Peyer's patch (tissue), 4 donors: ENCODE measurements at regions not wholly inside any gene's neighbourhood (a gene's known extent, or its start where the extent isn't known, plus 50 kb on each side); places are given as distances from the start of the nearest gene placed in this dataset.

ENCODE experiments used
- DNase-seq, 3 donors: peaks; one replicate each; pipeline ENCODE4 v3.0.0-alpha.2; 2017 to 2019
- H3K27ac ChIP-seq, 4 donors: fragments of 200-600 bp; sonication (generic); one replicate each; pipeline ENCODE4 v1.5.1; 2016 to 2019
- H3K27me3 ChIP-seq, 2 donors: fragments of 200-600 bp; sonication (generic); one replicate each; pipeline ENCODE4 v1.5.1; 2019
- H3K36me3 ChIP-seq, 3 donors: fragments of 200-600 bp; sonication (generic); one replicate each; pipeline ENCODE4 v1.5.1; 2016 to 2019
- H3K4me1 ChIP-seq, 4 donors: fragments of 200-600 bp; sonication (generic); one replicate each; pipeline ENCODE4 v1.5.1; 2016 to 2019
- H3K4me3 ChIP-seq, 4 donors: fragments of 200-600 bp; sonication (generic); 1 replicate in 3 of 4; 2 replicates in 1 of 4; pipeline ENCODE4 v1.5.1; 2016 to 2019; ENCODE audit warnings: mild to moderate bottlenecking in 1 of 4
- H3K9me3 ChIP-seq, 4 donors: fragments of 200-600 bp; sonication (generic); one replicate each; pipeline ENCODE4 v1.5.1; 2016 to 2019; ENCODE audit warnings: mild to moderate bottlenecking in 1 of 4
- CTCF ChIP-seq, 6 experiments: fragments of 450-650 bp in 4 of 6; fragments of 200-600 bp in 2 of 6; sonication (generic) in 1 of 6; IDR thresholded peaks; one replicate each; pipeline ENCODE4 v1.5.1; 2017 to 2019; ENCODE audit warnings: antibody characterized with exemption in 6 of 6, mild to moderate bottlenecking in 3 of 6, moderate library complexity in 1 of 6
- POLR2A ChIP-seq, 2 donors: fragments of 450-650 bp; IDR thresholded peaks; one replicate each; pipeline ENCODE4 v1.5.1; 2017; ENCODE audit warnings: antibody characterized with exemption in 2 of 2, mild to moderate bottlenecking in 2 of 2, moderate library complexity in 2 of 2

GRCh38 chr12:130088504-130088903 lies 73.8 kb upstream of the FZD10 start:
- Histone ChIP-seq H3K36me3 (no peaks in the 10 kb centered on the region), H3K4me3 (no peak overlapping the region), H3K27me3 (no peaks in the 10 kb centered on the region), H3K4me1 (no peaks in the 10 kb centered on the region), H3K27ac (no peak overlapping the region), H3K9me3 (no peaks in the 10 kb centered on the region)
- no peak for TF ChIP-seq POLR2A (IDR thresholded peaks at IDR 0.05)
- TF ChIP-seq CTCF (IDR thresholded peaks at IDR 0.05) = no peak
- no peak for DNase-seq

GRCh38 chr12:130090542-130090941 lies 71.7 kb upstream of the FZD10 start:
- no peaks in the 10 kb centered on the region for H3K36me3 ChIP-seq
- H3K27ac ChIP-seq = no peak overlapping the region
- H3K27me3 ChIP-seq = no peaks in the 10 kb centered on the region
- H3K9me3 ChIP-seq = no peaks in the 10 kb centered on the region
- no peak overlapping the region for H3K4me3 ChIP-seq
- H3K4me1 ChIP-seq = no peaks in the 10 kb centered on the region
- no peak for DNase-seq
- TF ChIP-seq POLR2A (IDR thresholded peaks at IDR 0.05) (no peak), CTCF (IDR thresholded peaks at IDR 0.05) (no peak)

GRCh38 chr12:130093380-130093779 lies 68.9 kb upstream of the FZD10 start:
- Histone ChIP-seq H3K27me3 (no peaks in the 10 kb centered on the region), H3K9me3 (no peaks in the 10 kb centered on the region), H3K36me3 (no peaks in the 10 kb centered on the region), H3K27ac (no peak overlapping the region), H3K4me1 (no peaks in the 10 kb centered on the region), H3K4me3 (no peak overlapping the region)
- no peak for DNase-seq
- no peak for TF ChIP-seq CTCF (IDR thresholded peaks at IDR 0.05)
- TF ChIP-seq POLR2A (IDR thresholded peaks at IDR 0.05) = no peak

- Histone ChIP-seq H3K27me3 (no peaks in the 10 kb centered on the region), H3K27ac (no peak overlapping the region), H3K4me1 (no peaks in the 10 kb centered on the region), H3K4me3 (no peak overlapping the region), H3K9me3 (no peaks in the 10 kb centered on the region), H3K36me3 (no peaks in the 10 kb centered on the region)
- no peak for DNase-seq
- TF ChIP-seq CTCF (IDR thresholded peaks at IDR 0.05) = no peak
These were observed 64.9 kb upstream of the FZD10 start for GRCh38 chr12:130097342-130097741.

- Histone ChIP-seq H3K4me3 (no peak overlapping the region), H3K9me3 (no peaks in the 10 kb centered on the region), H3K36me3 (no peaks in the 10 kb centered on the region), H3K27ac (no peak overlapping the region), H3K27me3 (no peaks in the 10 kb centered on the region), H3K4me1 (no peaks in the 10 kb centered on the region)
- DNase-seq = no peak
- TF ChIP-seq CTCF (IDR thresholded peaks at IDR 0.05) = no peak
- no peak for TF ChIP-seq POLR2A (IDR thresholded peaks at IDR 0.05)
These were observed 64.4 kb upstream of the FZD10 start for GRCh38 chr12:130097798-130098255.

GRCh38 chr12:130098301-130099005 lies 63.8 kb upstream of the FZD10 start:
- H3K4me3 ChIP-seq = no peak overlapping the region
- no peaks in the 10 kb centered on the region for H3K9me3 ChIP-seq
- H3K27me3 ChIP-seq = no peaks in the 10 kb centered on the region
- no peak for DNase-seq
- TF ChIP-seq CTCF (IDR thresholded peaks at IDR 0.05) = no peak
- no peaks in the 10 kb centered on the region for H3K4me1 ChIP-seq
- H3K27ac ChIP-seq = no peak overlapping the region
- no peaks in the 10 kb centered on the region for H3K36me3 ChIP-seq
